ENCODE measurements at regions not wholly inside any gene's neighbourhood (a gene's known extent, or its start where the extent isn't known, plus 50 kb on each side); places are given as distances from the start of the nearest gene placed in this dataset.

- Histone ChIP-seq H3K4me3 (IDR thresholded peaks at IDR 0.05; ENCODE audit: insufficient read depth, low read depth, low read length) (no peak overlapping the region), H3K27ac (no peak overlapping the region), H3K4me2 (no peak overlapping the region)
Measured at GRCh38 chr9:18275313-18275990, 198.5 kb upstream of the ADAMTSL1 start.

GRCh38 chr9:18281291-18281690 is 192.7 kb upstream of the ADAMTSL1 start:
- no peaks in the 10 kb centered on the region for H3K4me1 ChIP-seq (ENCODE audit: low read depth, poor library complexity, severe bottlenecking)

More at GRCh38 chr9:18275313-18275990, 198.5 kb upstream of the ADAMTSL1 start:
- no peaks in the 10 kb centered on the region for H3K27me3 ChIP-seq (ENCODE audit: insufficient read depth, low read depth)
- no peaks in the 10 kb centered on the region for H4K20me1 ChIP-seq (ENCODE audit: insufficient read depth)
- no peaks in the 10 kb centered on the region for H3K79me2 ChIP-seq (ENCODE audit: insufficient read depth, low read depth)
- peaks cover 10% of the 10 kb centered on the region for H3K4me1 ChIP-seq (ENCODE audit: low read depth, poor library complexity, severe bottlenecking)
- TF ChIP-seq CTCF (conservative IDR thresholded peaks at IDR 0.05; ENCODE audit: low read depth, low read length) = no peak
- H3K36me3 ChIP-seq (ENCODE audit: insufficient read depth) = no peaks in the 10 kb centered on the region
- H3K9ac ChIP-seq = no peak overlapping the region
- H2AFZ ChIP-seq (ENCODE audit: low read depth) = no peak overlapping the region

GRCh38 chr9:18294229-18294628 is 179.7 kb upstream of the ADAMTSL1 start:
- H2AFZ ChIP-seq (ENCODE audit: low read depth) = no peak overlapping the region
- no peaks in the 10 kb centered on the region for H3K36me3 ChIP-seq (ENCODE audit: insufficient read depth)
- H3K27me3 ChIP-seq (ENCODE audit: insufficient read depth, low read depth) = no peaks in the 10 kb centered on the region
- no peak overlapping the region for H3K9ac ChIP-seq
- no peak overlapping the region for H3K4me2 ChIP-seq
- no peaks in the 10 kb centered on the region for H4K20me1 ChIP-seq (ENCODE audit: insufficient read depth)
- no peaks in the 10 kb centered on the region for H3K4me1 ChIP-seq (ENCODE audit: low read depth, poor library complexity, severe bottlenecking)
- no peak overlapping the region for H3K4me3 ChIP-seq (IDR thresholded peaks at IDR 0.05; ENCODE audit: insufficient read depth, low read depth, low read length)
- no peak overlapping the region for H3K27ac ChIP-seq
- no peak for TF ChIP-seq CTCF (conservative IDR thresholded peaks at IDR 0.05; ENCODE audit: low read depth, low read length)
- H3K79me2 ChIP-seq (ENCODE audit: insufficient read depth, low read depth) = no peaks in the 10 kb centered on the region

More at GRCh38 chr9:18281291-18281690, 192.7 kb upstream of the ADAMTSL1 start:
- no peak overlapping the region for H3K4me3 ChIP-seq (IDR thresholded peaks at IDR 0.05; ENCODE audit: insufficient read depth, low read depth, low read length)
- no peak overlapping the region for H3K4me2 ChIP-seq
- no peak overlapping the region for H3K27ac ChIP-seq
- H4K20me1 ChIP-seq (ENCODE audit: insufficient read depth) = no peaks in the 10 kb centered on the region
- no peaks in the 10 kb centered on the region for H3K79me2 ChIP-seq (ENCODE audit: insufficient read depth, low read depth)
- no peak overlapping the region for H3K9ac ChIP-seq
- no peaks in the 10 kb centered on the region for H3K36me3 ChIP-seq (ENCODE audit: insufficient read depth)
- TF ChIP-seq CTCF (conservative IDR thresholded peaks at IDR 0.05; ENCODE audit: low read depth, low read length) = no peak
- H2AFZ ChIP-seq (ENCODE audit: low read depth) = no peak overlapping the region
- H3K27me3 ChIP-seq (ENCODE audit: insufficient read depth, low read depth) = no peaks in the 10 kb centered on the region

- H3K4me1 ChIP-seq (ENCODE audit: low read depth, poor library complexity, severe bottlenecking) = no peaks in the 10 kb centered on the region
- H3K36me3 ChIP-seq (ENCODE audit: insufficient read depth) = no peaks in the 10 kb centered on the region
- H2AFZ ChIP-seq (ENCODE audit: low read depth) = no peak overlapping the region
- H3K9ac ChIP-seq = no peak overlapping the region
- no peak for TF ChIP-seq CTCF (conservative IDR thresholded peaks at IDR 0.05; ENCODE audit: low read depth, low read length)
- no peak overlapping the region for H3K27ac ChIP-seq
- no peaks in the 10 kb centered on the region for H3K27me3 ChIP-seq (ENCODE audit: insufficient read depth, low read depth)
- H3K4me3 ChIP-seq (IDR thresholded peaks at IDR 0.05; ENCODE audit: insufficient read depth, low read depth, low read length) = no peak overlapping the region
- no peaks in the 10 kb centered on the region for H3K79me2 ChIP-seq (ENCODE audit: insufficient read depth, low read depth)
- H3K4me2 ChIP-seq = no peak overlapping the region
- H4K20me1 ChIP-seq (ENCODE audit: insufficient read depth) = no peaks in the 10 kb centered on the region
Measured at GRCh38 chr9:18296702-18297055, 177.3 kb upstream of the ADAMTSL1 start.
